HG03378 (cell line): ENCODE measurements at regions not wholly inside any gene's neighbourhood (a gene's known extent, or its start where the extent isn't known, plus 50 kb on each side); places are given as distances from the start of the nearest gene placed in this dataset.
"Not testable (repeated sequence)": the region's sequence is repeated elsewhere in the genome, so short reads cannot be mapped to it uniquely, and the experiment has no call there.

ENCODE experiments used
- ATAC-seq: cut with Tn5 transposase; IDR thresholded peaks from one replicate; pipeline ENCODE4 v1.9.1; 2021; ENCODE audit warnings: mild to moderate bottlenecking, moderate library complexity; ENCODE audit not compliant: unreplicated experiment

GRCh38 chr2:7516484-7517063 lies 599.4 kb downstream of the RNF144A start:
- no peak for ATAC-seq

- ATAC-seq, result no peak
Measured at GRCh38 chr2:7517088-7517487, 599.9 kb downstream of the RNF144A start.

- ATAC-seq, result no peak
Measured at GRCh38 chr2:7517851-7518250, 600.6 kb downstream of the RNF144A start.

DNA sequence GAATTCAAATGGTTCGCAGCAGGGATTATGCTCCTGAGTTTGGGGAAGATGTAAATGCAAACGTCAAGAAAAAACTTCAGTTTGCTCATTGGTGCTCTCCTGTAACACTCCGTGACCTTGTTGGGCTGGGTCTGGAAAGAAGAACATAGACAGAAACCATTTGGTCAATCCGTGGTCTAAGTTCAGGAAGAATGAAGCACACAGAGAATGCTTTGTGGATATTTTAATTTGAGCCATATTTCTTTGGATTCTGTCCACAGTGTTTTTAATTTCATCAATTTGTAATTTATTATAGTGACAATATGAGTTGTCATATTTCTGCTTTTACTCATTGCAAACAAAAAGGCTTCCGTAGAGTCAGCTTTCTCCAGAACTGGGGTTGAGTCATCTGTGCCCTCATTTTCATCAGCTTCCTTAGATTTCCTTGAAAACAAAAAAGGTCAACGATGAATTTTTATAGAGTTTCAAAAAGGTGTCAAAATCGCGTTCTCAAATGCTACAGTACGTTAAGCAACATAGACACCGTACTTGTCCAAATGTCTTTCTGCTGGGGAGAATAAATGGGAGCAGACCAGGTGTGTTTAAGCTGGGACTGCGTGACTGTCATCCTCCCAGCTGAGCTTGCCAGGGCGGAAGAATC lies 606.4 kb downstream of the RNF144A start:
- no peak for ATAC-seq

DNA sequence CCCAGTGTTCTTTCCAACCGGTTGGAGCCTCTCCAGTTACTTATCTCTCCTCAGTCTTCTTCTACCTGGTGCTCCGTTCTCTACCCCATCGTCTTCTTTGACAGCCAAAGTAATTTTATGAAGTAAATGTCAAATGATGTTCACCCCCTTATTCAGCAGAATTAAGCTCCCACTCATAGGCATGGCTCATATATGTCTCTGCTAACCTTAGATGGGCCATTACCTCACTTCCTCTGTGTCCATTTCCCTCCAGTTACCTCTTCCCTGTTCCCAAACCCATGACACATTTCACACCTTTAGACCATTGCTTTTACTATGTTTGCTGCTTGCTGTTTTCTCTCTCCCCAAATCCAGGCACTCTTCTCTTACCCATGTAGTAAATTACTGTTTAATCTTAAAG lies 607.0 kb downstream of the RNF144A start:
- ATAC-seq, result no peak

DNA sequence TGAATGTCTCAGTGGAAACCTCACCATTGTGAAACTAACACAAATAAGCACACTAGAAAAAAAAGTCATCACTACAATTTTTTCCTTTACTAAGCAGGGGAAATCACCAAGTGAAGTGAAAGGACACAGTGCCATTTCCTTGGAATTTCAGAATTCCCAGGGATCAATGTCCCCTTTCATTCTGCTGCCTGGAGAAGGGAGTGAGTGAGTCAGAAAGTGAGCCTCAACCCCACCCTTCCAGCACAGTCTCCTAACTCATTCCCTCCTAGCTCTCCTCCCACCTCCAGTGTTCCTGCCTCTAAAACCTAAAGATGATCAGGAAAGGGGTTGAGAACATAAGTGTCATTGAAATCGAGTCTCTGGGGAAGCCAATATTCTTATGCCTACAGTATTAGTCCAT lies 608.5 kb downstream of the RNF144A start:
- ATAC-seq, result no peak

DNA sequence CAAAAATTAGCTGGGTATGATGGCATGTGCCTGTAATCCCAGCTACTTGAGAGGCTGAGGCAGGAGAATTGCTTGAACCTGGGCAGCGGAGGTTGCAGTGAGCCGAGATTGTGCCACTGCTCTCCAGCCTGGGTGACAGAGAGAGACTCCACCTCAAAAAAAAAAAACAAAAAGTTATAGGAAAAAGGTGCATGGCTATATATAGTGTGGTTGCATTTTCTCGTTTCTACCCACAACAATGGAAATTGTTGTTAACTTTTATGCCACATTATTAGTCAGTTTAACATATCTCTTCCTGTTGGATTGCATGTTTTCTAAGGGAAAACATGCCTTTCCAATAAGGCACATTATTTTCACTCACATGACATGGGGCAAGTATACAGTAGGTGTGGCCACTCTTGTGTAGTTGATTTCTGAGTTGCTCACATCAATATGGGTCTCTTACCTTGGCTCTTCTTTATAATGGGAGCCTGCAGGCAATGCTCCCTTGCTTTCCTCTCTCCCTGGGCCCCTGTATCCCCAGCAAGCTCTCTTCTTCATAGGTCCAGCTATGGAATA lies 610.0 kb downstream of the RNF144A start:
- ATAC-seq, result no peak

- ATAC-seq, result no peak
Measured at GRCh38 chr2:7530001-7530400, 612.8 kb downstream of the RNF144A start.

DNA sequence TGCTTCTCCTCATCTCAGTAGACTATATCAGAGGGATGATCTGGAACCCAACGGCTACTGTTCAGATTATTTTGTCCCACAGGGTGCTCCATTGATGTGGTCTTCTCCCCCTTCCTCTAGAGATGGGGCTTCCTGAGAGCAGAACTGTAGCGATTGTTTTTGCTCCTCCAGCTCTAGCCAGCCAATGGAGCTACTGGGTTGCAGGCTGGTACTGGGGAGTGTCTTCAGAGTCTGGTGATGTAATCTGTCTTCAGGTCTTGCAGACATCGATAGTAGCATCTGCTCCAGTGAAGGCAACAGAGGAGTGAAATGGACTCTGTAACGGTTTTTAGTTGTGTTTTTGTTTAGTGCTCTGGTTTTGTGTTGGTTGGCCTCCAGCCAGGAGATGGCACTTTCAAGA lies 621.9 kb downstream of the RNF144A start:
- no peak for ATAC-seq

DNA sequence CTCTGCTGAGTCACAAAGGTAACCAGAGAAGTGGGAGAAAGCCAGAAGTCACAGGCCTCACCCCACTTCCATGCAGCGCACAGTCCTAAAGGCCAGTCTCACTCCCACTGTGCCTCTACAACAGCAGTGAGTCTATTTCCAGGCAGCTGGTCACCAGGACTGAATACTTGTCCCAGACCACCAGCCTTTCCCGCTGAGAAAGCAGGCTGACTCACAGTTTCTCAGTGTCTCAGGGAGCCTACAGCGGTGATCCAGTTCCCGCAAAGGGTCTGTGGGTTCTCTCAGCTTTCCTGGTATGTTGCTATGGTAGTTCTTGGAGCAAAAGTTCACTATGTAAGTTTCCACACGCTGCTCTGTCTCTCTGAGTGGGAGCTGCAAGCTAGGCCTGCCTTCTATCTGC lies 622.5 kb downstream of the RNF144A start:
- ATAC-seq, result no peak

DNA sequence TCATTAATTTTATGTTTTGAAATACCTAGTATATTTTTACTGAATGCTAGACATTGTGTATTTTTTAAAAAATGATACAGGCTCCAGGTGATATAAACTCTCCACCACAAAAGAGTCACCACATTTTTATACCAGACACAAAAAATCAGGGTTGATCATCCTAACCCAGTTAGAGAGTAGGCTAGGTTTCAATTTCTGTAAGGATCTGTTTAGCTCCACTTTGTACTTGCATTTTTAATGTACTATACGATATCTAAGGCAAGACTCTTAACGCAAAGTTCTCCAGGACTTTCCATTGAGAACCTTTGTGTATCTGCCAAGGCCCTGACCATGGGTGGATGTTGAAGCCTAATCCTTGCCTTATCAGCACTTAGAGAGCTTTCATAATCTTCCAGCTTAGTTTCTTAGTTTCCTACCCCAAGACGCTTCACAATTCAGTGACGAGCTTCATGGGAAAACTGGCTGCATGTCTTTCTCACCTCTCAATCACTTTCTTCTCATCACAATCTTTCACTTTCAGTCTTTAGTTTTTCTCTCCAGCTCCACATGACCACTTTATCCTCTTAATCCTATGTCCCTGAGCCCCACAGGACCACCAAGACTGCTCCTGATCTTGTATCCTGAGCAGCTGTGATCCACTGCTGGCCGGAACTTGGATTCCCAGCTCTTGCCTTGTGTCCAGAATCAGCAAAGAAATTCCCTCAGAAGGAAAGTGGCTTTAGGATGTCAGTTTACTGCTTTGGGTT lies 635.8 kb downstream of the RNF144A start:
- ATAC-seq, result no peak

DNA sequence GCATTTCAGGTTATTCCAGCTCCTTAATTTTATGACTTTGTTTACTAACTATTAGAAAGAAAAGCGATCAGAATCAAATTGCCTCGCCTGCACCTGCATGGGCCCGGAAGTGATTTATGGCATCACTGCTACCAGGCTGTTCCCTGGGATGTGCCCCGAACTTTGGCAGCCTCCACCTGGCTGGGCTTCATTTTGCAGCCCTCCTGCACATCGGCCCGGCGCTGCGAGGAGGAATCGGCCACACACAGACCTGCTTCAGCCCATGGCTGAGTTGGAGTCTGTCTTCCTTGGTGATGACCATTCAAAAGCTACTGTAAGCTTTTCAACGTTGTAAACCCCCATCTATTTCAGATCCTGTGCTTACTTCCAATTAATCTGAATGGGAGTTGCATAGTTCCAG lies 638.0 kb downstream of the RNF144A start:
- ATAC-seq, result no peak

GRCh38 chr2:7557376-7557775 lies 640.2 kb downstream of the RNF144A start:
- no peak for ATAC-seq

- ATAC-seq, result no peak
Measured at GRCh38 chr2:7559791-7560190, 642.6 kb downstream of the RNF144A start.

DNA sequence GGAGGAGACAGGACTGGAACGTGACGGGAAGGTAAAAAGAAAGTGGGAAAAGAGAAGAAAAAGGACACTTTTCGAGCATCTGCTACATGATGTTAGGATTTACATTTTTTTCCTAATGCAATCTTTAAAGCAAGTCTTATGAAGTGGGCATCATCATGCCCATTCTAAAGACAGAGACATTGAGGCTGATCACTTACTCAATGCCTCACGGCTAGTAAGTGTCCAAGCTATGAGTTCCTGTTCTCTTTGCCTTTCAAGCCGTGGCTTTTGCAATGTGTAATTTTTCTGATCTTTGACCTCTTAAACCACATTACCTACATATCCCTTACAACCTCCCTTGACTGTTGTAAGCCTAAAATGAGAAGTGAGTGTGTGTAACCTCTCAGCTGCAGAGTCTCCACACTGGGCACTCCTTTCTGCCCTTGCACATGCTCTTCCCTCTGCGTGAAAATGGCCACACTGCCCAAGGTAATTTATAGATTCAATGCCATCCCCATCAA lies 649.2 kb downstream of the RNF144A start:
- no peak for ATAC-seq

- not testable (repeated sequence) for ATAC-seq
Measured at GRCh38 chr2:7567116-7567515, 649.9 kb downstream of the RNF144A start.

GRCh38 chr2:7567646-7568045 lies 650.4 kb downstream of the RNF144A start:
- no peak for ATAC-seq

DNA sequence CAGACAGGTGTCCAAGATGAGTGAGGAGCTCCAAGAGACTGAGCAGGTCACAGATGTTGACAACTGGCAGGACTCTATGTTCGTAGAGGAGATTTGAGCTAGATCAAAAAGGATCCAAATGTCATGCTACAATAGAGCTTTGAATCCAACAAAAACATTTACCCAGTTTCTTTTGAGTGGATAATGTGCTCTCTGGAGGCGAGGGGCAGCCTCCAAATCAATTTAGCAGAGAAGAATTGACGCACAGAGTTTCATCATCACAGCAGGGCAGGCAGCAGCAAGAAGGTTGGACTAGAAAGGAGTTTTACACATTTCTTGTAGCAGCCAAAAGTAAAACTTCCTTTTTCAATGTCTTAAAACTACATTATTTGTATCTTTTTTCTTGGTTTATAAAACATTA lies 653.0 kb downstream of the RNF144A start:
- no peak for ATAC-seq

GRCh38 chr2:7571701-7572100 lies 654.5 kb downstream of the RNF144A start:
- no peak for ATAC-seq

DNA sequence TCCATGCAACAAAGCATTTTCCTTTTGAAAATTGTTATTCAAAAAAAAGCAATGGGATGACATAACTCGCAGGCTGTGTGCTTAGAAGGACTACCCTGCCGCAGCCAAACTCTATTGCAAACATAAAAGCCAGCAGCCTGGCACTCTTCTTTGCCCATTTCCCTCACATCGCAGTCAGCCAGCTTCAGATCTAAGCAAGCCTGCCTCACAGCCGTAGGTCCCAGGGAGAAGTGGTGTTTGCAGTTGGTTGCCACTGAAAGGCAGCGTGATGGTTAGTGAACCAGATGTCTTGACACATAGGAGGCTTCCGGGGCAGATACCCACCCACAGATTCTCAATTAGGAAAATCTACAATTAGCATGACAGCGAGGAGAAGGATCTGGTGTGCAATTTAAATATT lies 655.2 kb downstream of the RNF144A start:
- ATAC-seq, result no peak

DNA sequence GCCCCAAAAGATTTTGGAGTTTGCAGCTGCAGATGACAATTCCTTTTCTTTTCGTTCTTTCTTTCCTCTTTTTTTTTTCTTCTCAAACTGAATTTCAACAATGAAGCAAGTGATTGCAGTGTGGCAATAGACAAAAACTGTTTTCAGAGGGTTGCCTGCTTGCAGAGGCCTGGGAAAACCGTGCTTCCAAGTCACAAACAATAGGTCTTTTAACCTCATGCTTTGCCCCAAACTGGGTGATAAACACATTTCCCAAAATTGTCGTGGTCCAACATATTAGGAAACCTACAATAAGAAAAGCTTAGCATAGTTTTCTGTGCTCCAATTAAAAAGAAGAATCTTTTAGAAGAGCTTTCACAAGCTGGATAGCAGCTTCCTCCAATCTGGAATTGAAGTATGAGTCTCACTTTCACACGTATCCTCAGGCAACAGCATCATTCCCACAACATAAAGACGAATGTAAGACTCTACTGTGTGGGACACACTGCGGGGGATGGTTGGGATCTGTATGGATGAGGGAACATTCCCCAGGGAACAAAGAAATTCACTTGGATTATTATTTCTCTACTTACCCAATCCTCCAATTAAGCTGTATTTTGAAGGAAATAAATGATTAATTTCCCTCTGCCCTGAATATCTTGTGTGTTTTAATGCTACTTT lies 656.1 kb downstream of the RNF144A start:
- ATAC-seq, result no peak
